ENCODE measurements at regions not wholly inside any gene's neighbourhood (a gene's known extent, or its start where the extent isn't known, plus 50 kb on each side); places are given as distances from the start of the nearest gene placed in this dataset.

DNA sequence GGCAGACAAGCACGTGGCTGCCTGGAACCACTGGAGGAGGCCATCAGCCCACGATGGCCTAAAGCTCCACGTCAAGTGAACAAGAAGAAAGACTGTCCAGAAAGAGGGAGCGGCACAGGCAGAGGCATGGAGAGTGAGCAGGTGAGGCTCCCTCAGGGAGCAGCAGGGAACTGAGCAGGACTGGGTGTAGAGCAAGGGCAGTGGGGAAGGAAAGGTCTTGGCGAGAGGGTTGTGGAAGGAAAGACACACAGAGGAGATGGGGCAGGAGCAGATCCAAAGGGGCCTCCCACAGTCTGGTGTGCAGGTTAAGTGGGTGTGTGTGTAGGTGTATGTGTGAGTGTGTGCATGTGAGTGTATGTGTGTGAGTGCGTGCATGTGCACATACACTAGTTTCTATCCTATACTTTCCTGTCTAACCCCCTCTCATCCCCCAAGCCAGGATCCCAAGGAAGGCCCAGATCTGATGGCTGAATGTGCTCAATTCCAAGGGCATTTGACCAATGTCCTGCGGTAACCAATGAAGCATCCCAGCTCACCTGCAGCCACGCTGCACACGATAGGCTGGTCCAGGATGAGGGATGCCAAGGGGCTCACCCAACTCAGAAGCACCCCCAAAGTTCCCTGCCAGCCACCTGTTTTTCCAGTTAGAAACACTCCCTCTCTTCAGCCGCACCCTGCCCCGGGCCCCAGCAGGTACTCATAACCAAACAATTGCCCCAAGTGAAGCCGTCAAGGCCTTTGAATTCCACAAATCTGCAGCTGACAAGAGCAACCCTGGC, 262.5 kb upstream of the RAB6C start:
- no peak for DNase-seq (ENCODE audit: extremely low read depth, low read depth)
- TF ChIP-seq, protein P1, sequence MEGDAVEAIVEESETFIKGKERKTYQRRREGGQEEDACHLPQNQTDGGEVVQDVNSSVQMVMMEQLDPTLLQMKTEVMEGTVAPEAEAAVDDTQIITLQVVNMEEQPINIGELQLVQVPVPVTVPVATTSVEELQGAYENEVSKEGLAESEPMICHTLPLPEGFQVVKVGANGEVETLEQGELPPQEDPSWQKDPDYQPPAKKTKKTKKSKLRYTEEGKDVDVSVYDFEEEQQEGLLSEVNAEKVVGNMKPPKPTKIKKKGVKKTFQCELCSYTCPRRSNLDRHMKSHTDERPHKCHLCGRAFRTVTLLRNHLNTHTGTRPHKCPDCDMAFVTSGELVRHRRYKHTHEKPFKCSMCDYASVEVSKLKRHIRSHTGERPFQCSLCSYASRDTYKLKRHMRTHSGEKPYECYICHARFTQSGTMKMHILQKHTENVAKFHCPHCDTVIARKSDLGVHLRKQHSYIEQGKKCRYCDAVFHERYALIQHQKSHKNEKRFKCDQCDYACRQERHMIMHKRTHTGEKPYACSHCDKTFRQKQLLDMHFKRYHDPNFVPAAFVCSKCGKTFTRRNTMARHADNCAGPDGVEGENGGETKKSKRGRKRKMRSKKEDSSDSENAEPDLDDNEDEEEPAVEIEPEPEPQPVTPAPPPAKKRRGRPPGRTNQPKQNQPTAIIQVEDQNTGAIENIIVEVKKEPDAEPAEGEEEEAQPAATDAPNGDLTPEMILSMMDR (IDR thresholded peaks at IDR 0.05; ENCODE audit: low read depth, low read length, missing control alignments) = no peak
- no peak overlapping the region for H3K4me3 ChIP-seq (replicated peaks; ENCODE audit: low read depth, low read length)

DNA sequence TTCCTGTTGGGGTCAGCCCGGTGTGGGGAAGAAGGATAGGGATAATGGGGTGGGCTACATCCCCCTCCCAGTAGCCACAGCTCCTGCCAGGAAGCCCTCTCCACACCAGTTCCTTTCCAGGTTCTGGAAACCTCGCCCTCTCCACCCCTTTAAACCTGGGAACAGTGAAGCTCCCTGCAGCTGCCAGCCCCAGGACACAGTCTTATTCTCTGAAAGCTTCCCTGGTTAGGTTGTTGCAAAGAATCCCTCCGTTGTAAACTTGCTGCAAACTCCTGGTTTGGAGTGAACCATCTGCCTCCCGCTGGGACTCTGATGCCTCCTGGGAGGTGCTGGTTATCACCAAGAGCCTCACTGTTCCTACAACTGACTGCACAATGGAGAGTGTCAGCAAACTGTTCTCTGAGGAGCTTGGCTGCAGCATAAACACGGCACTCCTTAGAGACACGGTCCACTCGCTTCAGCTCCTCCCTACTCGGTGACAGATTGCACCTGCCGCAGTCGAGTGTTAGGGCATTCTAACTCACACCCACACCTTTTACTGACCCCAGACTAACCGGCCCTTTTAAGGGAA, 261.8 kb upstream of the RAB6C start:
- no peak overlapping the region for H3K4me3 ChIP-seq (replicated peaks; ENCODE audit: low read depth, low read length)
- TF ChIP-seq, protein P1 (IDR thresholded peaks at IDR 0.05; ENCODE audit: low read depth, low read length, missing control alignments) = no peak
- DNase-seq (ENCODE audit: extremely low read depth, low read depth) = no peak

DNA sequence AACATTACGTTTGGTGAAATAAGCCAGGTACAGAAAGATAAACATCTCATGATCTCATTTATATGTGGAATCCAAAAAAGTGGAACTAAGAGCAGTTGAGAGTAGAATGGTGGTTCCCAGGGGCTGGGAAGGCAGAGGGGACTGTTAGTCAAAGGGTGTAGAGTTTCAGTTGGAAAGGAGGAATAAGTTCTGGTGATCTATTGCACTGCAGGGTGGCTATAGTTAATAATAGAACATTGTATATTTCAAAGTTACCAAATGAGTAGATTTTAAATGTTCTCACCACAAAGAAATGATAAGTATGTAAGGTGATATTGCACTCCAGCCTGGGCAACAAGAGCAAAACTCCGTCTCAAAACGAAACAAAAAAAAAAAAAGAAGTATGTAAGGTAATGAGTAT, 260.1 kb upstream of the RAB6C start:
- TF ChIP-seq, protein P1 (IDR thresholded peaks at IDR 0.05; ENCODE audit: low read depth, low read length, missing control alignments) = no peak
- no peak for DNase-seq (ENCODE audit: extremely low read depth, low read depth)
- H3K4me3 ChIP-seq (replicated peaks; ENCODE audit: low read depth, low read length) = no peak overlapping the region

DNA sequence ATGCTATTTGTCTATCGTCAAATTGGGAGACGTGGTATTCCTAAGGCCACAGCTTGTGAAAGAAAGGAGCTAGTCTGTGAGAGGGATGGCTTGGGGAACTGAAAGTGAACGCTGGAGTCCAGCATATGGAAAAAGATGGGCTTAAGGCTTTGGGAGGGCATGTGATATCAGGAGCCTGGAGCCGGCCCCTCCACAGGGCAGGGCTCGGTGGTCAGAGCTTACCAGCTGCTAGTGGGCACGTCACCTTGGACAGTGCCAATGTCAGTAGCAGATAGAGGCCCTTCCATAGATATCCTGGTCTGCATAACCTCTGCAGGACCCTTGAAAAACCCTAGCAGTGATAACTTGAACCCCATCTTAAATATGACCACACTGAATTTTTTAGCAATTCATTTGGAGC, 259.1 kb upstream of the RAB6C start:
- no peak overlapping the region for H3K4me3 ChIP-seq (replicated peaks; ENCODE audit: low read depth, low read length)
- TF ChIP-seq, protein P1 (IDR thresholded peaks at IDR 0.05; ENCODE audit: low read depth, low read length, missing control alignments) = no peak
- DNase-seq (ENCODE audit: extremely low read depth, low read depth) = no peak

DNA sequence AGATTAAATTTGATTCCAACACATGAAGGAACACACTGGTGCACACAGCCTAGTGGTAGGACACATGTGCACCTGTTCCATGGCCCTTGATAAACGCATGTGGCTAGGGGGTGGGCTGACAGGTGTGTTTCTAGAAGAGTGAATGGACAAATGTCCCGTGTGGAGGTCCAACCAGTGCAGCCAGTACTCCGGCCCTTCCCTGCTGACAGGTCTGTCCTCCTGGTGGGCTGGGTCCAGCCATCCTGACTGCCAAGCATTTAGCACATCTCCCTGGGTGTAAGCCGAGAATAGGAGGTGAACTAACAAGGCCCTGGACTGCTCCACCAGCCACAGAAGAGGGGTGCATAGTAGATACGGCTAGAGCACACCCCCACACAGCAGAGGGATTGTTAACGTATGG, 258.7 kb upstream of the RAB6C start:
- DNase-seq (ENCODE audit: extremely low read depth, low read depth) = no peak
- TF ChIP-seq, protein P1 (IDR thresholded peaks at IDR 0.05; ENCODE audit: low read depth, low read length, missing control alignments) = no peak
- no peak overlapping the region for H3K4me3 ChIP-seq (replicated peaks; ENCODE audit: low read depth, low read length)

DNA sequence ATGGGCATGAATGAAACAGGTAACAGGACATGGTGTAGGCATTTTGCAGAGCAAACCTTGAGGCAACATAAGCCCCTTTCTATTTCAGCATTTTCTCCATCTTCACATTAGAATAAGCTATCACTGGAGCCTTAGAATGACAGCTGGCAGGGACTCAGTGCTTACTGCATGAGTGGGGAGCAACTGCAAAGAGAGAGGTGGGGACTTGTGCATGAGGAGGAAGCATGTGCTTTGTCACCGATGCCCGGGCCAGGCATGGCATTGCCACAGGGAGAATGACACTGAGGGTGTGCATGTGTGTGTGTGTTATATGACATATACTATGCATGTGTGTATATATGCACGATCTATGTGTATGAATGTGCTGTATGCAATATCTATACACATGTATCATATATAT, 258.2 kb upstream of the RAB6C start:
- no peak for DNase-seq (ENCODE audit: extremely low read depth, low read depth)
- H3K4me3 ChIP-seq (replicated peaks; ENCODE audit: low read depth, low read length) = no peak overlapping the region
- TF ChIP-seq, protein P1 (IDR thresholded peaks at IDR 0.05; ENCODE audit: low read depth, low read length, missing control alignments) = no peak
